ENCODE measurements at regions not wholly inside any gene's neighbourhood (a gene's known extent, or its start where the extent isn't known, plus 50 kb on each side); places are given as distances from the start of the nearest gene placed in this dataset.

DNA sequence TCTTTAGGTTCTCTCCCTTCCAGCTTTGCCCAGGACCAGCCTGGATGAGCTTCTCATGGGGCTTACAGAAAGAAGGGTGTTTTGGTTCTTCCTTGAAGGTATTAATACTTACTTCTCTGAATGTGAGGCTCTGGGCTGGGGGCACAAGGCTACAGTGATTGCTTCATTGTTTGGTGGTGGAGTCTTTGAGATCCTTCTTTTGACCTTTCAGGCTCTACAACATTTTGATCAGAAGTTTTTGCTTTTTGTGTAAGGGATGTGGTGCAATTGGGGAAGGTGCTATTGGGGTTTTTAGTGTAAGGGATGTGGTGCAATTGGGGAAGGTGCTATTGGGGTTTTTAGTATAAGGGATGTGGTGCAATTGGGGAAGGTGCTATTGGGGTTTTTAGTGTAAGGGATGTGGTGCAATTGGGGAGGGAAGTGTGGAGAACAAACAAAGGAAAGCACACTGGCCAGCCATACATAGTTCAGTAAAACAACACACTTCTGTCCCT, 103.6 kb upstream of the IVNS1ABP start:
- H2BK20ac ChIP-seq (ENCODE audit: low read depth, low read length), result no peak overlapping the region
- peaks cover 22% of the 10 kb centered on the region for H3K27me3 ChIP-seq (ENCODE audit: control insufficient read depth, insufficient read depth, low read length)
- H3K14ac ChIP-seq (replicated peaks; ENCODE audit: low read depth, low read length), result no peak overlapping the region
- H3K4me3 ChIP-seq (ENCODE audit: insufficient read depth, low read depth, low read length), result no peak overlapping the region
- no peak overlapping the region for H2BK15ac ChIP-seq (ENCODE audit: low read depth, low read length)
- no peak overlapping the region for H2AK5ac ChIP-seq (ENCODE audit: low read depth, low read length)
- no peak overlapping the region for H3K18ac ChIP-seq (ENCODE audit: low read depth, low read length)
- no peak overlapping the region for H3K27ac ChIP-seq (ENCODE audit: insufficient read depth, low read length)
- H2BK120ac ChIP-seq (ENCODE audit: low read depth, low read length), result no peak overlapping the region
- ATAC-seq (ENCODE audit: low read depth) (no peak), DNase-seq (no peak)
- no peak overlapping the region for H3K4me2 ChIP-seq (ENCODE audit: low read depth, low read length)
- no peaks in the 10 kb centered on the region for H3K9me3 ChIP-seq (ENCODE audit: control insufficient read depth, insufficient read depth, low read length)
- H4K20me1 ChIP-seq (ENCODE audit: insufficient read depth, low read length), result no peaks in the 10 kb centered on the region
- CTCF ChIA-PET, result no interaction called here
- H2AK9ac ChIP-seq (replicated peaks; ENCODE audit: low read depth, low read length, poor library complexity), result no peak overlapping the region
- in situ Hi-C loops (cut with MboI; ENCODE audit: low sequenced_read_pairs) (no loop called here), intact Hi-C loops (cut with micrococcal nuclease) (no loop called here), dilution Hi-C loops (cut with HindIII; ENCODE audit: low sequenced_read_pairs, unreplicated experiment) (no loop called here)
- H2AFZ ChIP-seq (replicated peaks; ENCODE audit: low read length, poor library complexity), result no peak overlapping the region
- no peak overlapping the region for H3K9ac ChIP-seq (ENCODE audit: low read depth, low read length)
- H3K9me1 ChIP-seq (ENCODE audit: insufficient read depth, low read length), result no peaks in the 10 kb centered on the region; the same call in 1 of the 2 replicates
- H3K36me3 ChIP-seq (ENCODE audit: control insufficient read depth, insufficient read depth, low read length), result no peaks in the 10 kb centered on the region
- H3K23ac ChIP-seq (ENCODE audit: low read depth, low read length), result no peak overlapping the region
- H3K4ac ChIP-seq (ENCODE audit: low read depth, low read length), result no peak overlapping the region
- no peak overlapping the region for H4K91ac ChIP-seq (ENCODE audit: insufficient read depth, low read depth, low read length)
- H2BK5ac ChIP-seq (ENCODE audit: low read depth, low read length, poor library complexity, severe bottlenecking), result no peak overlapping the region
- H3K56ac ChIP-seq (ENCODE audit: extremely low read depth, insufficient read depth, low read length), result no peak overlapping the region
- no peak for TF ChIP-seq CHD1 (IDR thresholded peaks at IDR 0.05; ENCODE audit: low read depth, low read length)
- TF ChIP-seq FOS (IDR thresholded peaks at IDR 0.05; ENCODE audit: low read depth, low read length), result no peak
- no peak for TF ChIP-seq MAFK (IDR thresholded peaks at IDR 0.05; ENCODE audit: low read depth, low read length)
- no peak for TF ChIP-seq RCOR1 (IDR thresholded peaks at IDR 0.05; ENCODE audit: insufficient replicate concordance, low read length)
- TF ChIP-seq BHLHE40 (IDR thresholded peaks at IDR 0.05; ENCODE audit: low read depth, low read length), result no peak
- no peak for TF ChIP-seq NFE2L2 (IDR thresholded peaks at IDR 0.05; ENCODE audit: low read depth, low read length)
- TF ChIP-seq POLR2A (IDR thresholded peaks at IDR 0.05; ENCODE audit: low read depth, low read length), result no peak
- no peak for TF ChIP-seq MXI1 (IDR thresholded peaks at IDR 0.05; ENCODE audit: borderline replicate concordance, low read depth, low read length)
- TF ChIP-seq SMC3 (IDR thresholded peaks at IDR 0.05; ENCODE audit: low read depth, low read length), result no peak
- TF ChIP-seq CTCF (conservative IDR thresholded peaks at IDR 0.05; ENCODE audit: low read depth, low read length), result no peak
- TF ChIP-seq RFX5 (IDR thresholded peaks at IDR 0.05; ENCODE audit: low read depth, low read length), result no peak
- TF ChIP-seq CEBPB (IDR thresholded peaks at IDR 0.05; ENCODE audit: low read depth, low read length), result no peak
- TF ChIP-seq, protein P1, sequence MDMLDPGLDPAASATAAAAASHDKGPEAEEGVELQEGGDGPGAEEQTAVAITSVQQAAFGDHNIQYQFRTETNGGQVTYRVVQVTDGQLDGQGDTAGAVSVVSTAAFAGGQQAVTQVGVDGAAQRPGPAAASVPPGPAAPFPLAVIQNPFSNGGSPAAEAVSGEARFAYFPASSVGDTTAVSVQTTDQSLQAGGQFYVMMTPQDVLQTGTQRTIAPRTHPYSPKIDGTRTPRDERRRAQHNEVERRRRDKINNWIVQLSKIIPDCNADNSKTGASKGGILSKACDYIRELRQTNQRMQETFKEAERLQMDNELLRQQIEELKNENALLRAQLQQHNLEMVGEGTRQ (IDR thresholded peaks at IDR 0.05; ENCODE audit: low read depth, low read length), result no peak
- TF ChIP-seq RAD21 (IDR thresholded peaks at IDR 0.05; ENCODE audit: low read length), result no peak
- no peak for TF ChIP-seq MAZ (IDR thresholded peaks at IDR 0.05; ENCODE audit: borderline replicate concordance, low read depth, low read length)
- no peak for TF ChIP-seq ELK1 (IDR thresholded peaks at IDR 0.05; ENCODE audit: borderline replicate concordance, low read depth, low read length)
- no peak overlapping the region for H4K8ac ChIP-seq (ENCODE audit: low read depth in 2 of 2, low read length in 2 of 2)
- no peak overlapping the region for H4K5ac ChIP-seq (ENCODE audit: low read depth, low read length)
- H3K4me1 ChIP-seq (ENCODE audit: control insufficient read depth, insufficient read depth, low read length), result peaks cover 2% of the 10 kb centered on the region; the same call in 1 of the 2 replicates
- no peaks in the 10 kb centered on the region for H3K79me1 ChIP-seq (ENCODE audit: low read depth in 1 of 2, low read length in 2 of 2)
- BruUV-seq (replicated peaks), result no TSS peak
- POLR2A ChIA-PET (ENCODE audit: unreplicated experiment), result no interaction called here

All from IMR-90 (cell line).